ENCODE measurements at regions not wholly inside any gene's neighbourhood (a gene's known extent, or its start where the extent isn't known, plus 50 kb on each side); places are given as distances from the start of the nearest gene placed in this dataset.

GRCh38 chr4:189084671-189085070, 856.0 kb upstream of the FRG1 start:
- no peak for DNase-seq
- TF ChIP-seq CTCF (IDR thresholded peaks at IDR 0.05; ENCODE audit: unreplicated experiment), result no peak
- no TSS peak for BruUV-seq (replicated peaks)

DNA sequence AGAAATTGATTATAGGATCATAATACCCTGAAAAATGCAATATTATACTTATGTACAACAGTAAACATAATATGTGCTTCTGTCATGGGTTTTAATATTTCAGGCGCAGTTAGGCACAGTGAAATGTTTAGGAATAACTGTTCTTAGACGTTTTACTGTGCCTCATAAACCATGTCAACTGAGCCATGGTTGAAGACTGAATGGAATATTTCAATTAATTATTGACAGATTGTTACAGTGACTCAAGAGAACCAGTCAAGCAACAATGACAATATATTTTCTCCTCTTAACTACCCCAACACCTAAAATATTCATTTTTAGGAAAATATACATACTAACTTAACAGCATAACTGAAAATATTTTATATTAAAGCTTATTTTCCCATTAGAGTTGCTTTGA, 852.7 kb upstream of the FRG1 start:
- no peak for DNase-seq
- intact Hi-C loops (cut with micrococcal nuclease; ENCODE audit: unreplicated experiment), result no loop called here
- Mint-ChIP-seq H3K27me3 (ENCODE audit: unreplicated experiment) (no peaks in the 10 kb centered on the region), H3K9me3 (ENCODE audit: low read depth, unreplicated experiment) (no peaks in the 10 kb centered on the region), H3K36me3 (ENCODE audit: insufficient read depth, unreplicated experiment) (peaks cover 6% of the 10 kb centered on the region), H3K4me1 (ENCODE audit: low read depth, unreplicated experiment) (peaks cover 8% of the 10 kb centered on the region), H3K4me3 (ENCODE audit: low read depth, unreplicated experiment) (no peak overlapping the region), H3K27ac (ENCODE audit: unreplicated experiment) (no peak overlapping the region)
- CTCF ChIA-PET, result no interaction called here
- BruUV-seq (replicated peaks), result no TSS peak
- TF ChIP-seq CTCF (IDR thresholded peaks at IDR 0.05; ENCODE audit: unreplicated experiment), result no peak

More at GRCh38 chr4:189084671-189085070, 856.0 kb upstream of the FRG1 start:
- CTCF ChIA-PET, result no interaction called here
- no peaks in the 10 kb centered on the region for H3K9me3 Mint-ChIP-seq (ENCODE audit: low read depth, unreplicated experiment)
- no peaks in the 10 kb centered on the region for H3K27me3 Mint-ChIP-seq (ENCODE audit: unreplicated experiment)
- H3K27ac Mint-ChIP-seq (ENCODE audit: unreplicated experiment), result no peak overlapping the region
- intact Hi-C loops (cut with micrococcal nuclease; ENCODE audit: unreplicated experiment), result no loop called here
- no peaks in the 10 kb centered on the region for H3K4me1 Mint-ChIP-seq (ENCODE audit: low read depth, unreplicated experiment)
- H3K36me3 Mint-ChIP-seq (ENCODE audit: insufficient read depth, unreplicated experiment), result no peaks in the 10 kb centered on the region
- no peak overlapping the region for H3K4me3 Mint-ChIP-seq (ENCODE audit: low read depth, unreplicated experiment)

- CTCF ChIA-PET, result no interaction called here
- H3K4me3 Mint-ChIP-seq (ENCODE audit: low read depth, unreplicated experiment), result no peak overlapping the region
- no TSS peak for BruUV-seq (replicated peaks)
- H3K9me3 Mint-ChIP-seq (ENCODE audit: low read depth, unreplicated experiment), result no peaks in the 10 kb centered on the region
- intact Hi-C loops (cut with micrococcal nuclease; ENCODE audit: unreplicated experiment), result no loop called here
- H3K27ac Mint-ChIP-seq (ENCODE audit: unreplicated experiment), result no peak overlapping the region
- DNase-seq, result no peak
- H3K4me1 Mint-ChIP-seq (ENCODE audit: low read depth, unreplicated experiment), result peaks cover 8% of the 10 kb centered on the region
- peaks cover 6% of the 10 kb centered on the region for H3K36me3 Mint-ChIP-seq (ENCODE audit: insufficient read depth, unreplicated experiment)
- no peaks in the 10 kb centered on the region for H3K27me3 Mint-ChIP-seq (ENCODE audit: unreplicated experiment)
- no peak for TF ChIP-seq CTCF (IDR thresholded peaks at IDR 0.05; ENCODE audit: unreplicated experiment)
These were observed 851.9 kb upstream of the FRG1 start for GRCh38 chr4:189088780-189089179.

- H3K27me3 Mint-ChIP-seq (ENCODE audit: unreplicated experiment), result no peaks in the 10 kb centered on the region
- BruUV-seq (replicated peaks), result no TSS peak
- H3K4me3 Mint-ChIP-seq (ENCODE audit: low read depth, unreplicated experiment), result no peak overlapping the region
- no peak overlapping the region for H3K27ac Mint-ChIP-seq (ENCODE audit: unreplicated experiment)
- DNase-seq, result peak; percentile 14
- H3K36me3 Mint-ChIP-seq (ENCODE audit: insufficient read depth, unreplicated experiment), result peaks cover 6% of the 10 kb centered on the region
- H3K4me1 Mint-ChIP-seq (ENCODE audit: low read depth, unreplicated experiment), result peaks cover 8% of the 10 kb centered on the region
- no peaks in the 10 kb centered on the region for H3K9me3 Mint-ChIP-seq (ENCODE audit: low read depth, unreplicated experiment)
- intact Hi-C loops (cut with micrococcal nuclease; ENCODE audit: unreplicated experiment), result no loop called here
- no peak for TF ChIP-seq CTCF (IDR thresholded peaks at IDR 0.05; ENCODE audit: unreplicated experiment)
- CTCF ChIA-PET, result interaction anchor here (0.7 kb wide), 1 partner anchor 112 kb away, joined by 3 read pairs; no protein-coding TSS in a partner anchor
These were observed 850.4 kb upstream of the FRG1 start for GRCh38 chr4:189090174-189090814.
